NB4 (cell line): ENCODE measurements at regions not wholly inside any gene's neighbourhood (a gene's known extent, or its start where the extent isn't known, plus 50 kb on each side); places are given as distances from the start of the nearest gene placed in this dataset.

Source experiments
- DNase-seq: peaks from one replicate; pipeline ENCODE4 v3.0.0; 2010; ENCODE audit warnings: low read depth
- H3K4me3 ChIP-seq: one replicate; pipeline ENCODE4 v1.5.1; 2011; ENCODE audit warnings: mild to moderate bottlenecking, low read depth, low read length, moderate library complexity
- MYC ChIP-seq: IDR thresholded peaks from 2 replicates; pipeline ENCODE4 v1.6.1; 2011; ENCODE audit warnings: low read depth, low read length
- POLR2A ChIP-seq: IDR thresholded peaks from 2 replicates; pipeline ENCODE4 v1.6.1; 2011; ENCODE audit warnings: mild to moderate bottlenecking; ENCODE audit not compliant: insufficient read length; ENCODE audit errors: extremely low read depth
- TF ChIP-seq, protein P1 (sequence below): IDR thresholded peaks from one replicate; pipeline ENCODE4 v1.5.1; 2012; ENCODE audit warnings: low read depth, low read length
- TF ChIP-seq, protein P2 (sequence below): IDR thresholded peaks from 2 replicates; pipeline ENCODE4 v1.6.1; 2011; ENCODE audit warnings: low read depth, low read length

DNA sequence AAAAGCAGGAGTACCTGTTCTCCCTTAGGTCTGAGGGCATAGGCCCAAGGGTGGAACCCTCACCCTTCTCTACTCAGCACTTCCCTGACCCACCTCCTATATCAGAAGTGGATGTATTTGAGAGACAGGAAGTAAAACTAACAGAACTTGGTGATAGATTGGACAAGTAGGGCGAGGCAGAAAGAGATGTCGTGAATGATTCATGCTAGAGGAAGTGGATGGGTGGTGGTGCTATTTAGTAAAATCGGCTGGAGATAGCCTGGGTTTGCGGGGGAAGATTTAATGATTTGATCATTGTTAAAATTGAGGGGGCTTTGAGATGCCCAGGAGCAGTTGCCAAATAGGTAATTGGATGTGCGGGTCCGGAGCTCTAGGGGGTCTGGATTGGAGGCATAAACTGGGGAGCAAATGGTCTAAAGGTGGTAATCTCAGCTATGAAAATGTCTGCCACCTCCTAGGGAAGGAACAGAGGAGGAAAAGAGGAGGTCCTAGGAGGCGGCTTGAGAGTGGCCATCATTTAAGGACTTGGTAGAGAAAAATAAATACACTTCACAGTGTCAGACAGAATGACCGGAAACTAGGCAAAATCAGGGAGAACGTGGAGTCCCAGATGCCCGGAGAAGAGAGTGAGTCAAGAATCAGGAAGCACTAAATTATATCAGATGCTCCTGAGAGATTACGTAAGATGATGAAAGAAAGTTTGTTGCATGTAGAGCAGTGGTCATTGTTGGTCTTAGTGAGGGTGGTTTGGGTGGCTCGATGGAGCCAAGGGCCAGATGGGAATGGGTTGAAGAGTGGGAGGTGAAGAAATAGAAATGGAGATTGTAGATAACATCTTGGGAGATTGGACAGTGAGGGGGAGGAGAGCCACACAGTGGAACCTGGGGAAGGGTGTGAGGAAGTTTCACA is 142.0 kb downstream of the CEP57L1 start:
- H3K4me3 ChIP-seq, result no peak overlapping the region
- TF ChIP-seq, protein P1, sequence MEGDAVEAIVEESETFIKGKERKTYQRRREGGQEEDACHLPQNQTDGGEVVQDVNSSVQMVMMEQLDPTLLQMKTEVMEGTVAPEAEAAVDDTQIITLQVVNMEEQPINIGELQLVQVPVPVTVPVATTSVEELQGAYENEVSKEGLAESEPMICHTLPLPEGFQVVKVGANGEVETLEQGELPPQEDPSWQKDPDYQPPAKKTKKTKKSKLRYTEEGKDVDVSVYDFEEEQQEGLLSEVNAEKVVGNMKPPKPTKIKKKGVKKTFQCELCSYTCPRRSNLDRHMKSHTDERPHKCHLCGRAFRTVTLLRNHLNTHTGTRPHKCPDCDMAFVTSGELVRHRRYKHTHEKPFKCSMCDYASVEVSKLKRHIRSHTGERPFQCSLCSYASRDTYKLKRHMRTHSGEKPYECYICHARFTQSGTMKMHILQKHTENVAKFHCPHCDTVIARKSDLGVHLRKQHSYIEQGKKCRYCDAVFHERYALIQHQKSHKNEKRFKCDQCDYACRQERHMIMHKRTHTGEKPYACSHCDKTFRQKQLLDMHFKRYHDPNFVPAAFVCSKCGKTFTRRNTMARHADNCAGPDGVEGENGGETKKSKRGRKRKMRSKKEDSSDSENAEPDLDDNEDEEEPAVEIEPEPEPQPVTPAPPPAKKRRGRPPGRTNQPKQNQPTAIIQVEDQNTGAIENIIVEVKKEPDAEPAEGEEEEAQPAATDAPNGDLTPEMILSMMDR, result no peak
- TF ChIP-seq, protein P2, sequence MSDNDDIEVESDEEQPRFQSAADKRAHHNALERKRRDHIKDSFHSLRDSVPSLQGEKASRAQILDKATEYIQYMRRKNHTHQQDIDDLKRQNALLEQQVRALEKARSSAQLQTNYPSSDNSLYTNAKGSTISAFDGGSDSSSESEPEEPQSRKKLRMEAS, result no peak
- TF ChIP-seq MYC (no peak), POLR2A (no peak)
- peak; percentile 82 for DNase-seq

DNA sequence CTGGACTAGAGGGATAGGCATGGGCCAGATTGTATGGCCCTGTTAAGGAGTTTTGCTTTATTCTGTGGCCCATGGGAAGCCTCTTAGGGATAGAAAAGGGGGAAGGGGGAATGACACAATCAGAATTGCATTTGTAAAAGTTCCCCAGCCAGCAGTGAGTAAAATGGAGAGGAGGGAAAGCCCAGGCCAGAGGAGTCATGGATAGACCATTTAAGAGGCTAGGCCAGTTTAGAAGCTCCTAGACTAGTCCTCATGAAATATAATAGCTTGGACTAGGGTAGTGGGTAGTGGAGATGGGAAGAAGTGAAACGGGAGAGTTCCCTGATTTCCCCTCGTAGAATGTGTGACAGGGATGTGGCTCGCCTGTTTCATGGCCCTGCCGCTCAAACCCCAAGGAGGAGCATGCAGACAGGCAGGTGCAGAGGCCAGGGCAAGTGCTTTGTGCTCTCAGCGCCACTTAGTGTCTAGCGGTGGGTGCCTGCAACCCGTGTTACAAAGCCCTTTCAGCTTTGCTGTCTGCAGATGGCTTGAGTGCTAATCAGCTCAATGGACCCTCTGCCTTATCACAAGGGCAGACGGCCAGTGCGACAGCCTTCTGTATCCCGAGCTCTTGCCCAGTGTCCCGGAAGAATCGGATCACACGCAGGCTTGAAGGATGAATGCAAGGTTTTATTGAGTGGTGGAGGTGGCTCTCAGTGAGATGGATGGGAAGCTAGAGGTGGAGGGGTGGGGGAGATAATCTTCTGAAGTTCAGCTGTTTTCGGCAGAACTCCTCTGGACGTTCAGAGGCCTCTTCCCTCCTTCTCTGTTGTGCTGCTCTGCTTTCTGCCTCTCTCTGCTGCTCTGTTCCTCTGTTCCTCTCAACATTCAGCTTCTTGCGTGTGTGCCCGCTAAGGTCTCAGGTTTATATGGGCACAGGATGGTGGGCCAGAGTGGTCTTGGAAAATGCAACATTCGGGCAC is 141.1 kb downstream of the CEP57L1 start:
- no peak overlapping the region for H3K4me3 ChIP-seq
- DNase-seq, result peak; percentile 32
- TF ChIP-seq, protein P2, result no peak

DNA sequence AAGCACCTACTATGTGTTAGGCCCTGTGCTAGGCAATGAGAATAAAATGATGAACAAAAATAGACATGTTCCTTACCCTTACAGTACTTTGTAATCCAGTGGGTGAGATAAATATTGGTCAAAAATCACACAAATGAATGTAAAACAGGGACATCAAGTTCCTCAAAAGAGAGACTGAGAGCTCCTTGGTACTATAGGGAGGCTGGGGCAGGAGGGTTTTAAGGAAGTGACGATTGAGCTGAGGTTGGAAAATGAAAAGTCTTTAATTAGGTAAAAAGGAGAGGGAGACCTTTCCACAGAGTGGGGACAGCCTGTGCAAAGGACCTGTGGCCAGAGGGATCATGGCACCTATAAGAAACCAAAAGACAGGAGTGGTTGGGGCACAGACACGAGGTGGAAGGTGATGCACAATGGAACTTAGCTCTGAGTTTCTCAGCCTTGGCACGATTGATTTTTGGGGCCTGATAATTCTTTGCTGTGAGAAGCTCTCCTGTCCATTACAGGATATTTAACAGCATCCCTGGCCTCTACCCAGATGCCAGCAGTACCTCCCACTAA is 140.3 kb downstream of the CEP57L1 start:
- DNase-seq, result no peak
- no peak overlapping the region for H3K4me3 ChIP-seq

DNA sequence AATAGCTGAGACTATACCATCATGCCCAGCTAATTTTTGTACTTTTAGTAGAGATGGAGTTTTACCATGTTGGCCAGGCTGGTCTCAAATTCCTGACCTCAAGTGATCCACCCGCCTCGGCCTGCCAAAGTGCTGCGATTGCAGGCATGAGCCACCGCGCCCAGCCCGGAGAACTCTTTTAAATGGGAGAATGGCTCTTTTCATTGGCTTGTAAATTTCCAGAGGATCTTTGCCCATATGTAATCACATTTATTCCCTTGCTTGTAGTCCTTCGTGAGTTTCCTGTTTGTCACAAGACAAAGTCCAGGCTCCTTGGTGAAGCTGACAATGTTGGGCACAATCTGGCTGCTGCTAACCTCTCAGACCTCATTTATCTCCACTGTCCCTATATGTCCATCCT is 135.1 kb downstream of the CEP57L1 start:
- TF ChIP-seq, protein P1, result no peak
- TF ChIP-seq, protein P2, result no peak
- H3K4me3 ChIP-seq, result no peak overlapping the region
- no peak for DNase-seq

More for the DNA sequence above, 140.3 kb downstream of the CEP57L1 start:
- TF ChIP-seq, protein P2, result no peak
- TF ChIP-seq, protein P1, result no peak
- TF ChIP-seq POLR2A (no peak), MYC (no peak)

DNA sequence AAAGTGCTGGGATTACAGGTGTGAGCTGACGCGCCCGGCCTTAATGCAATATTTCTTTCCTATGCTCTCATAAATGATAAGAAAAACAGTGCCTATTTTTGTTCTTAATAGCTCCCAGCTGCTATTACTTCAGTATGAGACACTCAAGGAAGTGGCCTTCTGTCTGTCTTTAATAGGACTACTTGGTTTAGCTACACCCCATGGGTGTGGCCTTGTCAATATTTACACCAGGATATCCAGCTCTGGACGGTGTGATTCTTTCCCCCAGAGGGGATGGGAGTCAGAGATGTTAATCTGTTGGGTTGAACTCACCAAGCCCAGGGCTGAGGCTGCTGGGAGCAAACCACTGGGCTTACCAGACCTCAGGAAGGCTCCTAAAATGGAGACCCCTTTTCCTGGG is 134.2 kb downstream of the CEP57L1 start:
- no peak for TF ChIP-seq MYC
- TF ChIP-seq, protein P1, result no peak
- TF ChIP-seq POLR2A, result no peak
- TF ChIP-seq, protein P2, result no peak
- H3K4me3 ChIP-seq, result no peak overlapping the region
- DNase-seq, result no peak

DNA sequence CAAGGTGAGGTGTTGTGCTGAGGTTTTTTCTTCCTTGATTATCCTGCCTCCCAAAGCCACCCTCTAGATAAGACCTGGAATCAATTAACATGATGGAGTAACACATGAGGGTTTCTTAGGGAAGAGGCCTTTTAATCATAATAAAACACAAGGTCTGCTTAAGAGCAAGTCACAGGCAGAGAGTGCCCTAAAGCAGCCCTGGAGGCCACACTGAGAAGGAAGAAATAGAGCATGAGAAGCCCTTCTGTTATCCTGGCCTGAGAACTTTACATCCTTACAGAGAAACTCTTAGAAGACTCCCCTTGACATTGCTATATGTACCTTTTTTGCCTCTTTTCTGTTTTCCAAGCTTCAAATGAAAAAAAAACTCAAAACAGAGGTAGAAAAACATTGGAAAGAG is 132.3 kb downstream of the CEP57L1 start:
- TF ChIP-seq, protein P1, result no peak
- no peak for TF ChIP-seq POLR2A
- TF ChIP-seq, protein P2, result no peak
- TF ChIP-seq MYC, result no peak
- DNase-seq, result no peak
- H3K4me3 ChIP-seq, result no peak overlapping the region
